H1 (cell line): ENCODE measurements at regions not wholly inside any gene's neighbourhood (a gene's known extent, or its start where the extent isn't known, plus 50 kb on each side); places are given as distances from the start of the nearest gene placed in this dataset.

Experiments
- CTCF ChIA-PET: fragments of 300-600 bp; sonication (Branson Sonifier 250); formaldehyde crosslinking; loops from one replicate; lab custom pipeline; 2021; ENCODE audit not compliant: partially characterized antibody; lab: Charles Lee
- POLR2A ChIA-PET: fragments of 300-600 bp; sonication (Branson Sonifier 250); formaldehyde crosslinking; loops from one replicate; lab custom pipeline; 2021; ENCODE audit warnings: inconsistent platforms; ENCODE audit not compliant: partially characterized antibody; lab: Charles Lee
- DNase-seq, 2 experiments: peaks; one replicate each; pipeline versions ENCODE4 v3.0.0 to v3.0.0-alpha.2; 2010 to 2022; ENCODE audit warnings: low spot score in 2 of 2, low read depth in 1 of 2, mixed read lengths in 1 of 2
- FAIRE-seq: peaks from 2 replicates; lab custom pipeline; 2011; peaks lifted over from hg19 to GRCh38; lab: Jason Lieb, UNC
- H2AFZ ChIP-seq: 2 replicates; pipeline ENCODE4 v1.8.1; 2012; ENCODE audit warnings: low read length, inconsistent platforms
- H2AK5ac ChIP-seq: 2 replicates; pipeline ENCODE4 v1.6.1; 2013; ENCODE audit warnings: low read depth, low read length
- H2BK120ac ChIP-seq: replicated peaks from 2 replicates; pipeline ENCODE3; 2013; ENCODE audit warnings: low read depth, low read length, inconsistent platforms
- H2BK12ac ChIP-seq: 2 replicates; pipeline ENCODE4 v1.6.1; 2013; ENCODE audit warnings: low read depth, low read length
- H2BK15ac ChIP-seq: 2 replicates; pipeline ENCODE4 v1.6.1; 2013; ENCODE audit warnings: low read length
- H2BK20ac ChIP-seq: 2 replicates; pipeline ENCODE4 v1.6.1; 2013; ENCODE audit warnings: low read length
- H2BK5ac ChIP-seq: 2 replicates; pipeline ENCODE4 v1.6.1; 2013; ENCODE audit warnings: low read depth, low read length
- H3K14ac ChIP-seq: 2 replicates; pipeline ENCODE4 v1.6.1; 2013; ENCODE audit warnings: inconsistent platforms; ENCODE audit not compliant: insufficient read length
- H3K18ac ChIP-seq: 2 replicates; pipeline ENCODE4 v1.6.1; 2013; ENCODE audit warnings: low read length; ENCODE audit errors: extremely low read depth
- H3K23ac ChIP-seq: 2 replicates; pipeline ENCODE4 v1.6.1; 2013; ENCODE audit warnings: inconsistent platforms; ENCODE audit not compliant: insufficient read length
- H3K23me2 ChIP-seq: 2 replicates; pipeline ENCODE4 v1.6.1; 2013; ENCODE audit warnings: low read depth, low read length
- H3K27ac ChIP-seq: 2 replicates; pipeline ENCODE4 v1.6.1; 2011; ENCODE audit warnings: low read depth, low read length, inconsistent platforms
- H3K27me3 ChIP-seq, 4 experiments: replicated peaks in 1 of 4; 1 replicate in 1 of 4; 2 replicates in 3 of 4; pipeline versions ENCODE4 v1.6.1 to v1.8.1; 2011 to 2013; ENCODE audit warnings: low read length in 3 of 4, mild to moderate bottlenecking in 3 of 4, inconsistent platforms in 2 of 4, mixed read lengths in 2 of 4, moderate library complexity in 1 of 4; ENCODE audit not compliant: control insufficient read depth in 3 of 4, insufficient read depth in 3 of 4; ENCODE audit errors: extremely low read depth in 1 of 4
- H3K36me3 ChIP-seq, 4 experiments: 2 replicates each; pipeline versions ENCODE4 v1.6.1 to v1.8.1; 2011 to 2013; ENCODE audit warnings: mild to moderate bottlenecking in 4 of 4, low read length in 3 of 4, moderate library complexity in 2 of 4, control low read depth in 1 of 4, inconsistent platforms in 1 of 4; ENCODE audit not compliant: insufficient read depth in 4 of 4, control insufficient read depth in 2 of 4
- H3K4ac ChIP-seq: replicated peaks from 2 replicates; pipeline ENCODE3; 2013; ENCODE audit warnings: low read length, low read depth, mixed read lengths, inconsistent platforms; ENCODE audit not compliant: insufficient read length
- H3K4me1 ChIP-seq, 4 experiments: replicated peaks in 1 of 4; 1 replicate in 1 of 4; 2 replicates in 3 of 4; pipeline versions ENCODE4 v1.6.1 to v1.8.1; 2011 to 2013; ENCODE audit warnings: low read length in 3 of 4, inconsistent platforms in 2 of 4, mixed read lengths in 1 of 4; ENCODE audit not compliant: insufficient read depth in 4 of 4, control insufficient read depth in 3 of 4
- H3K4me2 ChIP-seq, 2 experiments: 2 replicates each; pipeline versions ENCODE4 v1.6.1 to v1.8.1; 2011 to 2013; ENCODE audit warnings: low read depth in 2 of 2, low read length in 2 of 2, control low read depth in 1 of 2, inconsistent platforms in 1 of 2, mild to moderate bottlenecking in 1 of 2; ENCODE audit not compliant: insufficient read depth in 1 of 2
- H3K4me3 ChIP-seq, 4 experiments: fragments of 200-600, 300-600 bp in 1 of 4; sonication (generic), shearing (Covaris generic), sonication (Bioruptor Twin) in 1 of 4; 2 replicates each; pipeline versions ENCODE4 v1.5.1 to v1.8.1; 2011 to 2016; ENCODE audit warnings: low read length in 4 of 4, low read depth in 3 of 4, control low read depth in 2 of 4, inconsistent platforms in 2 of 4, mild to moderate bottlenecking in 2 of 4, mixed read lengths in 1 of 4, moderate library complexity in 1 of 4; ENCODE audit not compliant: insufficient read depth in 2 of 4; ENCODE audit errors: extremely low read depth in 1 of 4
- H3K56ac ChIP-seq: replicated peaks from 2 replicates; pipeline ENCODE3; 2013; ENCODE audit warnings: low read depth, mild to moderate bottlenecking, mixed read lengths, low read length, inconsistent platforms; ENCODE audit not compliant: insufficient read length
- H3K79me1 ChIP-seq: 2 replicates; pipeline ENCODE4 v1.6.1; 2013; ENCODE audit warnings: low read depth, low read length, control low read depth
- H3K79me2 ChIP-seq, 2 experiments: 2 replicates each; pipeline versions ENCODE4 v1.6.1 to v1.8.1; 2012 to 2013; ENCODE audit warnings: low read length in 2 of 2, mild to moderate bottlenecking in 2 of 2, inconsistent platforms in 1 of 2; ENCODE audit not compliant: insufficient read depth in 2 of 2, control insufficient read depth in 1 of 2
- H3K9ac ChIP-seq, 4 experiments: replicated peaks in 1 of 4; 1 replicate in 1 of 4; 2 replicates in 3 of 4; pipeline versions ENCODE4 v1.6.1 to v1.8.1; 2011 to 2013; ENCODE audit warnings: low read depth in 3 of 4, low read length in 3 of 4, control low read depth in 2 of 4, mild to moderate bottlenecking in 2 of 4, moderate library complexity in 2 of 4, inconsistent platforms in 1 of 4; ENCODE audit errors: extremely low read depth in 1 of 4
- H3K9me3 ChIP-seq, 2 experiments: 2 replicates each; pipeline versions ENCODE4 v1.6.1 to v1.8.1; 2012 to 2013; ENCODE audit warnings: mild to moderate bottlenecking in 2 of 2, moderate library complexity in 2 of 2, control low read depth in 1 of 2, inconsistent platforms in 1 of 2, low read depth in 1 of 2, low read length in 1 of 2, mixed read lengths in 1 of 2; ENCODE audit not compliant: insufficient read depth in 2 of 2
- H4K20me1 ChIP-seq, 2 experiments: replicated peaks in 1 of 2; 2 replicates each; pipeline versions ENCODE3 to v1.8.1; 2011 to 2013; ENCODE audit warnings: inconsistent platforms in 2 of 2, low read length in 2 of 2, mild to moderate bottlenecking in 1 of 2; ENCODE audit not compliant: insufficient read depth in 2 of 2, control insufficient read depth in 1 of 2
- H4K5ac ChIP-seq: 2 replicates; pipeline ENCODE4 v1.6.1; 2013; ENCODE audit warnings: low read length, low read depth, mixed read lengths, inconsistent platforms; ENCODE audit not compliant: insufficient read length
- H4K8ac ChIP-seq: 2 replicates; pipeline ENCODE4 v1.8.0; 2013; ENCODE audit warnings: mild to moderate bottlenecking, moderate library complexity, low read length, inconsistent platforms; ENCODE audit not compliant: insufficient read depth; ENCODE audit errors: extremely low read depth
- H4K91ac ChIP-seq: replicated peaks from 2 replicates; pipeline ENCODE3; 2013; ENCODE audit warnings: low read length, mixed read lengths, inconsistent platforms; ENCODE audit not compliant: insufficient read length
- CHD1 ChIP-seq: IDR thresholded peaks from 2 replicates; pipeline ENCODE4 v1.6.1; 2012; ENCODE audit warnings: low read depth, low read length, improper control_type of control experiment
- EZH2 ChIP-seq: fragments of 200-600 bp; sonication (generic); IDR thresholded peaks from 2 replicates; pipeline ENCODE4 v1.7.1; 2012; ENCODE audit warnings: low read depth, mild to moderate bottlenecking, moderate library complexity, low read length, inconsistent platforms; ENCODE audit not compliant: severe bottlenecking
- HDAC2 ChIP-seq, 2 experiments: fragments of 300-600 bp in 1 of 2; sonication (generic) in 1 of 2; IDR thresholded peaks; 2 replicates each; pipeline ENCODE4 v1.6.1; 2011 to 2012; ENCODE audit warnings: low read depth in 2 of 2, low read length in 2 of 2, mild to moderate bottlenecking in 2 of 2, moderate library complexity in 2 of 2, borderline replicate concordance in 1 of 2, inconsistent platforms in 1 of 2
- KDM5A ChIP-seq: fragments of 200-600 bp; IDR thresholded peaks from 2 replicates; pipeline ENCODE4 v1.7.1; 2012; ENCODE audit warnings: mild to moderate bottlenecking, low read length, inconsistent platforms, mixed read lengths
- RAD21 ChIP-seq, 2 experiments: IDR thresholded peaks in 1 of 2; conservative IDR thresholded peaks in 1 of 2; 2 replicates each; pipeline ENCODE4 v1.6.1; 2011; ENCODE audit warnings: low read depth in 2 of 2, low read length in 2 of 2, improper control_type of control experiment in 1 of 2, inconsistent platforms in 1 of 2, mild to moderate bottlenecking in 1 of 2, moderate library complexity in 1 of 2
- SP1 ChIP-seq: IDR thresholded peaks from 2 replicates; pipeline ENCODE4 v1.6.1; 2011; ENCODE audit warnings: low read depth, low read length
- WGBS, 2 experiments: shearing (Covaris generic) in 1 of 2; methylation state at CpG; one replicate each; pipeline versions ENCODE4 v1.1.6 to v1.1.7; 2013 to 2015; ENCODE audit warnings: low lambda C conversion rate in 2 of 2, mixed read lengths in 2 of 2, inconsistent platforms in 1 of 2, low coverage in 1 of 2, missing lambda C conversion rate in 1 of 2; ENCODE audit not compliant: insufficient replicate concordance in 2 of 2, insufficient coverage in 1 of 2, insufficient read length in 1 of 2; ENCODE audit errors: extremely low coverage in 1 of 2, missing lambda C conversion rate in 1 of 2; 5-methylcytosine and 5-hydroxymethylcytosine counted together
- TF ChIP-seq, protein P1 (sequence below): IDR thresholded peaks from 2 replicates; pipeline ENCODE4 v1.6.1; 2012; ENCODE audit warnings: low read length, inconsistent platforms
- TF ChIP-seq, protein P2 (sequence below): IDR thresholded peaks from 2 replicates; pipeline ENCODE4 v1.6.1; 2012; ENCODE audit warnings: inconsistent platforms

DNA sequence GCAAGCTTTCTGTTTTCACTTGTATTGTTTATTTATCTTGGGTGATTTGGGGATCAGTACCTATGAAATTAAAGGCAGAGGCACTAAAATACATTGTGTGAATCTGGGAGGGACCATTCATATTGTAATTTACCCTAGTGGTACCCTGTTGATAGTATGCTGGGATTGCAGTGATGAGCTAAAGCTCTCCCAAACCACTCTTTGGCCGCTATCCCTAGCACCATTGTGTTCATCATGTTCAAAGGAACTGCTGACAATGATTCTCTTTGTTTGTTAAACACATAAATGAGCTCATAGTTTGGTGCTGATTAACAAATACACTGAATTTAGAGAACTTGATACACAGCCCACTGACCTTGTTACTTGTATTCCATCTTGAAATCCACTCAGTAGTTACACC lies 1469.8 kb downstream of the CDH11 start:
- Histone ChIP-seq H2BK12ac (no peak overlapping the region), H4K20me1 (no peaks in the 10 kb centered on the region), H3K14ac (no peak overlapping the region), H2BK5ac (no peak overlapping the region), H2BK120ac (no peak overlapping the region), H3K4me2 (no peak overlapping the region), H2BK20ac (no peak overlapping the region), H3K27ac (no peak overlapping the region), H3K18ac (no peak overlapping the region), H4K8ac (no peak overlapping the region), H3K9ac (no peak overlapping the region), H3K79me1 (no peaks in the 10 kb centered on the region), H2AK5ac (no peak overlapping the region), H3K23me2 (no peaks in the 10 kb centered on the region), H2AFZ (no peak overlapping the region), H3K27me3 (no peaks in the 10 kb centered on the region), H3K9me3 (no peaks in the 10 kb centered on the region), H4K91ac (no peak overlapping the region), H3K4me1 (no peaks in the 10 kb centered on the region; a peak in 2 of 7 replicates), H3K4ac (no peak overlapping the region), H2BK15ac (no peak overlapping the region), H3K23ac (no peak overlapping the region), H3K56ac (no peak overlapping the region), H4K5ac (no peak overlapping the region), H3K36me3 (no peaks in the 10 kb centered on the region), H3K79me2 (no peaks in the 10 kb centered on the region), H3K4me3 (no peak overlapping the region)
- no peak for DNase-seq
- peak; percentile 58 for FAIRE-seq
- WGBS, 2 experiments: 95% methylated on average over 1 of the region's 1 CpG; no CpG with 5 or more reads in 1 of the 2 experiments
- no peak for TF ChIP-seq CHD1
- no peak for TF ChIP-seq HDAC2 (IDR thresholded peaks at IDR 0.05; ENCODE audit: borderline replicate concordance in 1 of 2, low read depth in 2 of 2, low read length in 2 of 2)
- TF ChIP-seq, protein P1, sequence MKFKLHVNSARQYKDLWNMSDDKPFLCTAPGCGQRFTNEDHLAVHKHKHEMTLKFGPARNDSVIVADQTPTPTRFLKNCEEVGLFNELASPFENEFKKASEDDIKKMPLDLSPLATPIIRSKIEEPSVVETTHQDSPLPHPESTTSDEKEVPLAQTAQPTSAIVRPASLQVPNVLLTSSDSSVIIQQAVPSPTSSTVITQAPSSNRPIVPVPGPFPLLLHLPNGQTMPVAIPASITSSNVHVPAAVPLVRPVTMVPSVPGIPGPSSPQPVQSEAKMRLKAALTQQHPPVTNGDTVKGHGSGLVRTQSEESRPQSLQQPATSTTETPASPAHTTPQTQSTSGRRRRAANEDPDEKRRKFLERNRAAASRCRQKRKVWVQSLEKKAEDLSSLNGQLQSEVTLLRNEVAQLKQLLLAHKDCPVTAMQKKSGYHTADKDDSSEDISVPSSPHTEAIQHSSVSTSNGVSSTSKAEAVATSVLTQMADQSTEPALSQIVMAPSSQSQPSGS: no peak
- TF ChIP-seq SP1: no peak
- no peak for TF ChIP-seq KDM5A
- no peak for TF ChIP-seq EZH2
- TF ChIP-seq RAD21 (IDR thresholded peaks at IDR 0.05 in 1 of 2, conservative IDR thresholded peaks at IDR 0.05 in 1 of 2; ENCODE audit: low read depth in 2 of 2, low read length in 2 of 2): no peak
- TF ChIP-seq, protein P2, sequence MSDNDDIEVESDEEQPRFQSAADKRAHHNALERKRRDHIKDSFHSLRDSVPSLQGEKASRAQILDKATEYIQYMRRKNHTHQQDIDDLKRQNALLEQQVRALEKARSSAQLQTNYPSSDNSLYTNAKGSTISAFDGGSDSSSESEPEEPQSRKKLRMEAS: no peak
- CTCF ChIA-PET: interaction anchor here (0.9 kb wide), 1 partner anchor 33 kb away, joined by 3 read pairs; no protein-coding TSS in a partner anchor
- POLR2A ChIA-PET: interaction anchor here (0.6 kb wide), 1 partner anchor 19 kb away, joined by 3 read pairs; no protein-coding TSS in a partner anchor
